HG03097 (cell line): ENCODE measurements at regions not wholly inside any gene's neighbourhood (a gene's known extent, or its start where the extent isn't known, plus 50 kb on each side); places are given as distances from the start of the nearest gene placed in this dataset.
A peak's percentile ranks its signal among the peaks of the same experiment; 100 is the strongest.
"Not testable (repeated sequence)": the region's sequence is repeated elsewhere in the genome, so short reads cannot be mapped to it uniquely, and the experiment has no call there.

Experiments
- ATAC-seq: cut with Tn5 transposase; IDR thresholded peaks from one replicate; pipeline ENCODE4 v1.9.1; 2021; ENCODE audit not compliant: unreplicated experiment, low FRiP score

DNA sequence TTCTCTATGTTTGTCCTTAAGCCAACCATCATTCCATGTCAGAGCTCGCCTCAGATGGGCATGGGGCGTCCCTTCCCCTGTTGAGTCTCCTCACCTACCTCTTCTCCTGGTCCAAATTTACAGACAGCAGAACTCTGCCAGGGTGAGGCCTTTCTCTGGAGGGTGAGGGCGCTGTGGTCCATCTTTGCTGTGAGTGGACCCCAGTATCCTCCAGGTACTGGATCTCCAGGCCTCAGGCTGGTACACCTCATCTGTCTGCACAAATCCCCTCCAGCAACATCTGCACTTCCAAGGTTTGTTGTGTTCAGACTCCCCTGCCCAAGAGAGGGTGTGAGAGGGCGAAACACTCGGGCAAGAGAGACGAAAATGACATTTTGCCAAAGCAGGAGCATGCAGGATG lies 63.9 kb upstream of the EDAR start:
- no peak for ATAC-seq

DNA sequence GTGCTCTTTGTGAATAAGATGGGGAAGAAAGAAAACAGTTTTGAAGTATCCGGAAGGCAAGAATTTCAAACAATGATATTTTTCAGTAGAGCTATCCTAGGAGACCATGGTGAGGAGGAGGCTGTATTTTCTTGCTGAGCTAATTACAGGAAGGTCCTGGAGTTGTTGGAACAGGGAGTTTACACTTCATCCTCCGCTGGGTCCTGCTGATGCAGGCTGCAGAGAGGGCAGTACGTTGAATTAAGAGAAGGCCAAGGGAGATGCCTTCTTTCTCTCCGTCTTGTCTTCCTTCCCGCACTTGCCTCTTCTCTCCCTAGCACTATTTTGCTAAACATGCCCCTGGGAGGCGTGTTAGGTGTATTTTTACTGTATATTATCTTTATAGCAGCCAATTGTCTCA lies 60.0 kb upstream of the EDAR start:
- ATAC-seq, result no peak

DNA sequence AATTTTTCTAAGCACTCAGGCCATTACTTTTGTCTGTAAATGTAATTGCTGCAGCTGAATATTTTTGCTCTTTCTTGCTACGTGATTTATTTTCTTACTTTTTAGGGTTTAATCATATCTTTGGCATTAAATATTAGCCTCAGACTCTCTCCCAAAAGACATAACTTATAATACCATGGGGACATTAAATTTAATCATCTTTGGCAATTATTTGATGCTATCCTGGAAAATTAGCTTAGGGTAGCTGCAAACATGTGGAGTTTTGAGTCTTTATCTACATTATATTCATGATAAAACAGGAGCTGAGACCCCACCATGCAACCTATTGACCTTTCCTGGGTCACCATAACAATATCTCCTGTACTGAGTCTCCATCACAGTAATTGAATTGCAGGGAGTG lies 59.1 kb upstream of the EDAR start:
- no peak for ATAC-seq

DNA sequence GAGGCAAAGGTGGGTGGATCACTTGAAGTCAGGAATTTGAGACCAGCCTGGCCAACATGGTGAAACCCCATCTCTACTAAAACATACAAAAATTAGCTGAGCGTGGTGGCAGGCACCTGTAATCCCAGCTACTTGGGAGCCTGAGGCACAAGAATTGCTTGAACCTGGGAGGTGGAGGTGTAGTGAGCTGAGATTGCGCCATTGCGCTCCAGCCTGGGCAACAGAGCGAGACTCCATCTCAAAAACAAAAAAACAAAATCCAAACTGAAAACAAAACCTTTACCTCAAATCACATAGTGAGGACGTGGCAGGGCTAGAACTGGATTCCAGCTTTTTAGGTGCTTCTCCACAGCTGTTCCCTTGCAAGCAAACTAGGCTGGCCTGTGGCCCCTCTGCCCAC lies 58.5 kb upstream of the EDAR start:
- ATAC-seq, result not testable (repeated sequence)

DNA sequence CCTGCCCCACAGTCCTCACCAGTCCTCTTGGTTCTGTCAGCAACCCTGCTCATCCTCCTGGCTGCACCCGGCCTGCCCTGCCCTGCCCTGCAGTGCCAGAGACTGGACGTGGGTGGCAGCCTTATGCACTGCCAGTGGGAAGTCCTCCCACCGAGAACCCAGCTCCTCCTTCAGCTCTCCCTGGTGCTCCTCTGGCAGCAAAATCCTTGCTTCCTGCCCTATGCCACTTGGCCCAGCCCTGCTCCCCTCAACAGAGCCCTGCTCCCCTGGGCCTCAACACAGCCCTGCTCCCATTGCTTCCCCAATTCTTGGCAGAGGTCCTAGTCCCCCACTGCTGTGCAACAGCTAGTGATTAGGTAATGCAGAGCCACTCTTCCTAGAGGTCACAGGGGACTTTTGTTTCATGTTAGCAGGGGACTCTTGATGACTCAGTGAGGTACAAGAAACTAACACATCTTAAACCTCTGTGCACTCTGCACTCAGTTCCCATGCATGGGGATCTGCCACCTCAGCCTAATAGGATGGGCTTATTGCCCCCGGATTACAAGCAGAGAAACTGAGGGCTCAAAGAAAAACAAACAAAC lies 58.0 kb upstream of the EDAR start:
- peak; percentile 63 for ATAC-seq

DNA sequence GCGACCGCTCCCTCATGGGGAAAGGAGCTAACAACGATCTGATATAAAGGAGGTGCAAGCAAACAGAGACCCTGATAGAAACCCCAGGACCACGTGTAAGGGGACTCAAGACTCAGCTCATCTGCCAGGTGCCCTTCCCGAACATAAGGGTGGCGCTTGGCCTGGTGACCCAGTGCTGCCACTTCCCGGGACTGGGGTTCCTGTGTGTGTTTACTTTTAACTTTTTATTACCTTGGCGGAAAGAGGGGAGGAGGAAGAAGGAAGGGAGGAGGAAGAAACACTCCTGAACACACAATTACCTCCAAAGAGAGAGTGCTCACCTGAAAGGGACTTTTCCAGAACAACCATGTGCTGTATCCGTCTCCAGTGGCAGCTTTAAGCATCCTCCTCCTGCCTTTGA lies 56.5 kb upstream of the EDAR start:
- ATAC-seq, result no peak

DNA sequence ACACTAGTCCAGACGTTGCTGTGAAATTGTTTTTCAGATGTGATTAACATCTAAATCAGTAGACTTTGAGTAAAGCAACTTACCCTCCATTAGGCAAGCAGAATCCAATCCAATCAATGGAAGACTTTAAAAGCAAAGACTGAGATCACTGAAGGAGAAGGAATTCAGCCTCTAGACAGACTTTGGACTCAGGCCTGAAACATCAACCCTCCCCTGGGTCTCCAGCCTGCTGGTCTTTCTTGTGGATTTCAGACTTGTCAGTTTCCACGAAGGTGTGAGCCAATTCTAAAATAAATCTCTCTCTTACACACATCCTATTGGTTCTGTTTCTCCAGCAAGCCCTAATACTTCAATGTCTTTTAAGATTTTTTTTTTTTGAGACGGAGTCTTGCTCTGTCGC lies 50.0 kb upstream of the EDAR start:
- ATAC-seq, result no peak
